ENCODE measurements at regions not wholly inside any gene's neighbourhood (a gene's known extent, or its start where the extent isn't known, plus 50 kb on each side); places are given as distances from the start of the nearest gene placed in this dataset.

GRCh38 chr1:232305050-232305449 is 324.9 kb downstream of the SIPA1L2 start:
- H3K4me3 ChIP-seq (ENCODE audit: low read length) = no peak overlapping the region
- TF ChIP-seq CTCF (conservative IDR thresholded peaks at IDR 0.05; ENCODE audit: low read depth, low read length) = no peak
- no peak for DNase-seq (ENCODE audit: low read depth)

GRCh38 chr1:232303222-232303620 is 326.7 kb downstream of the SIPA1L2 start:
- no peak for TF ChIP-seq CTCF (conservative IDR thresholded peaks at IDR 0.05; ENCODE audit: low read depth, low read length)
- DNase-seq (ENCODE audit: low read depth) = no peak
- no peak overlapping the region for H3K4me3 ChIP-seq (ENCODE audit: low read length)

- DNase-seq (ENCODE audit: low read depth) = no peak
- TF ChIP-seq CTCF (conservative IDR thresholded peaks at IDR 0.05; ENCODE audit: low read depth, low read length) = no peak
- no peak overlapping the region for H3K4me3 ChIP-seq (ENCODE audit: low read length)
These were observed 327.3 kb downstream of the SIPA1L2 start for GRCh38 chr1:232302376-232303221.

- TF ChIP-seq CTCF (conservative IDR thresholded peaks at IDR 0.05; ENCODE audit: low read depth, low read length) = no peak
- no peak overlapping the region for H3K4me3 ChIP-seq (ENCODE audit: low read length)
- no peak for DNase-seq (ENCODE audit: low read depth)
These were observed 328.7 kb downstream of the SIPA1L2 start for GRCh38 chr1:232301246-232301645.

GRCh38 chr1:232300466-232300865 is 329.5 kb downstream of the SIPA1L2 start:
- no peak overlapping the region for H3K4me3 ChIP-seq (ENCODE audit: low read length)
- DNase-seq (ENCODE audit: low read depth) = no peak
- TF ChIP-seq CTCF (conservative IDR thresholded peaks at IDR 0.05; ENCODE audit: low read depth, low read length) = no peak

GRCh38 chr1:232296461-232296860 is 333.5 kb downstream of the SIPA1L2 start:
- H3K4me3 ChIP-seq (ENCODE audit: low read length) = no peak overlapping the region
- no peak for TF ChIP-seq CTCF (conservative IDR thresholded peaks at IDR 0.05; ENCODE audit: low read depth, low read length)
- no peak for DNase-seq (ENCODE audit: low read depth)

GRCh38 chr1:232293361-232293760 is 336.6 kb downstream of the SIPA1L2 start:
- TF ChIP-seq CTCF (conservative IDR thresholded peaks at IDR 0.05; ENCODE audit: low read depth, low read length) = no peak
- DNase-seq (ENCODE audit: low read depth) = no peak
- no peak overlapping the region for H3K4me3 ChIP-seq (ENCODE audit: low read length)

Measured in retinal pigment epithelial cell (primary cell).